ENCODE measurements at regions not wholly inside any gene's neighbourhood (a gene's known extent, or its start where the extent isn't known, plus 50 kb on each side); places are given as distances from the start of the nearest gene placed in this dataset.

GRCh38 chr2:39512434-39512935 lies 75.4 kb upstream of the MAP4K3 start:
- Mint-ChIP-seq H3K9me3 (no peaks in the 10 kb centered on the region), H3K4me1 (ENCODE audit: low read depth) (peaks cover 50% of the 10 kb centered on the region), H3K27me3 (peaks cover 1% of the 10 kb centered on the region), H3K4me3 (no peak overlapping the region), H3K36me3 (ENCODE audit: low read depth) (no peaks in the 10 kb centered on the region), H3K27ac (peak overlapping the region; percentile 77)
- intact Hi-C loops (cut with micrococcal nuclease) = loop anchor here (2.0 kb wide), 1 partner anchor 134 kb away; no protein-coding TSS in a partner anchor
- POLR2A ChIA-PET = interaction anchor here (1.4 to 2.2 kb wide), 2 partner anchors 20 to 45 kb away, joined by 3 to 12 read pairs; no protein-coding TSS in a partner anchor
- no peak for DNase-seq
- peak; percentile 52 for ATAC-seq
- TF ChIP-seq CTCF (IDR thresholded peaks at IDR 0.05) = no peak
- CTCF ChIA-PET = interaction anchor here (1.2 to 1.7 kb wide), 3 partner anchors 15 to 218 kb away, joined by 3 to 4 read pairs (median 4); no protein-coding TSS in a partner anchor

- ATAC-seq (peak; percentile 5), DNase-seq (no peak)
- no peak for TF ChIP-seq CTCF (IDR thresholded peaks at IDR 0.05)
- no peaks in the 10 kb centered on the region for H3K9me3 Mint-ChIP-seq
- peak overlapping the region; percentile 77 for H3K27ac Mint-ChIP-seq
- peaks cover 1% of the 10 kb centered on the region for H3K27me3 Mint-ChIP-seq
- intact Hi-C loops (cut with micrococcal nuclease) = loop anchor here (1.0 to 2.0 kb wide), 2 partner anchors 21 to 134 kb away; no protein-coding TSS in a partner anchor
- CTCF ChIA-PET = interaction anchor here (1.2 to 1.6 kb wide), 2 partner anchors 75 to 217 kb away, joined by 3 to 4 read pairs; no protein-coding TSS in a partner anchor
- H3K4me3 Mint-ChIP-seq = no peak overlapping the region
- H3K36me3 Mint-ChIP-seq (ENCODE audit: low read depth) = no peaks in the 10 kb centered on the region
- POLR2A ChIA-PET = interaction anchor here (0.7 to 2.2 kb wide), 3 partner anchors 20 to 198 kb away, joined by 3 to 12 read pairs (median 4); no protein-coding TSS in a partner anchor
- H3K4me1 Mint-ChIP-seq (ENCODE audit: low read depth) = peaks cover 50% of the 10 kb centered on the region
These were observed 75.9 kb upstream of the MAP4K3 start for GRCh38 chr2:39512941-39513340.

- Mint-ChIP-seq H3K27me3 (peaks cover 1% of the 10 kb centered on the region), H3K27ac (peak overlapping the region; percentile 77), H3K36me3 (ENCODE audit: low read depth) (no peaks in the 10 kb centered on the region), H3K4me3 (no peak overlapping the region), H3K4me1 (ENCODE audit: low read depth) (peaks cover 50% of the 10 kb centered on the region), H3K9me3 (no peaks in the 10 kb centered on the region)
- intact Hi-C loops (cut with micrococcal nuclease) = loop anchor here (1.0 to 2.0 kb wide), 2 partner anchors 21 to 135 kb away; no protein-coding TSS in a partner anchor
- TF ChIP-seq CTCF (IDR thresholded peaks at IDR 0.05) = peak; percentile 40
- POLR2A ChIA-PET = interaction anchor here (0.7 kb wide), 2 partner anchors 20 to 197 kb away, joined by 3 to 4 read pairs; no protein-coding TSS in a partner anchor
- CTCF ChIA-PET = interaction anchor here (1.3 to 1.6 kb wide), 2 partner anchors 29 to 76 kb away, joined by 3 to 4 read pairs; no protein-coding TSS in a partner anchor
- ATAC-seq = peak; percentile 83
- DNase-seq = peak; percentile 85
These were observed 76.6 kb upstream of the MAP4K3 start for GRCh38 chr2:39513641-39514094.

- Mint-ChIP-seq H3K27ac (no peak overlapping the region), H3K27me3 (no peaks in the 10 kb centered on the region), H3K9me3 (no peaks in the 10 kb centered on the region), H3K4me1 (ENCODE audit: low read depth) (peaks cover 50% of the 10 kb centered on the region), H3K4me3 (no peak overlapping the region), H3K36me3 (ENCODE audit: low read depth) (no peaks in the 10 kb centered on the region)
- DNase-seq = no peak
- CTCF ChIA-PET = no interaction called here
- intact Hi-C loops (cut with micrococcal nuclease) = no loop called here
- ATAC-seq = no peak
- POLR2A ChIA-PET = no interaction called here
- no peak for TF ChIP-seq CTCF (IDR thresholded peaks at IDR 0.05)
These were observed 77.7 kb upstream of the MAP4K3 start for GRCh38 chr2:39514825-39515224.

GRCh38 chr2:39515273-39515896 lies 78.3 kb upstream of the MAP4K3 start:
- peak; percentile 34 for DNase-seq

More at GRCh38 chr2:39515273-39515896, 78.3 kb upstream of the MAP4K3 start:
- Mint-ChIP-seq H3K27ac (no peak overlapping the region), H3K4me1 (ENCODE audit: low read depth) (peaks cover 50% of the 10 kb centered on the region), H3K27me3 (no peaks in the 10 kb centered on the region), H3K36me3 (ENCODE audit: low read depth) (no peaks in the 10 kb centered on the region), H3K4me3 (no peak overlapping the region), H3K9me3 (no peaks in the 10 kb centered on the region)
- no peak for TF ChIP-seq CTCF (IDR thresholded peaks at IDR 0.05)
- ChIA-PET CTCF (no interaction called here), POLR2A (interaction anchor here (1.9 kb wide), 1 partner anchor 11 kb away, joined by 9 read pairs; no protein-coding TSS in a partner anchor)
- intact Hi-C loops (cut with micrococcal nuclease) = no loop called here
- ATAC-seq = no peak
